KBM-7 (cell line): ENCODE measurements at regions not wholly inside any gene's neighbourhood (a gene's known extent, or its start where the extent isn't known, plus 50 kb on each side); places are given as distances from the start of the nearest gene placed in this dataset.
"Not testable (repeated sequence)": the region's sequence is repeated elsewhere in the genome, so short reads cannot be mapped to it uniquely, and the experiment has no call there.

Experiments used
- DNase-seq: peaks from one replicate; pipeline ENCODE4 v3.0.0-alpha.2; 2015
- in situ Hi-C: fragments of 300-500 bp; cut with MboI; formaldehyde crosslinking; loops from 2 replicates; pipeline ENCODE4 v1.14.3; 2020; ENCODE audit warnings: low sequenced_read_pairs, low pct_unique_long_range_greater_than_20kb, mixed read lengths

- no peak for DNase-seq
- in situ Hi-C loops, result no loop called here
These were observed 373.5 kb downstream of the DTWD2 start for GRCh38 chr5:118614731-118615456.

DNA sequence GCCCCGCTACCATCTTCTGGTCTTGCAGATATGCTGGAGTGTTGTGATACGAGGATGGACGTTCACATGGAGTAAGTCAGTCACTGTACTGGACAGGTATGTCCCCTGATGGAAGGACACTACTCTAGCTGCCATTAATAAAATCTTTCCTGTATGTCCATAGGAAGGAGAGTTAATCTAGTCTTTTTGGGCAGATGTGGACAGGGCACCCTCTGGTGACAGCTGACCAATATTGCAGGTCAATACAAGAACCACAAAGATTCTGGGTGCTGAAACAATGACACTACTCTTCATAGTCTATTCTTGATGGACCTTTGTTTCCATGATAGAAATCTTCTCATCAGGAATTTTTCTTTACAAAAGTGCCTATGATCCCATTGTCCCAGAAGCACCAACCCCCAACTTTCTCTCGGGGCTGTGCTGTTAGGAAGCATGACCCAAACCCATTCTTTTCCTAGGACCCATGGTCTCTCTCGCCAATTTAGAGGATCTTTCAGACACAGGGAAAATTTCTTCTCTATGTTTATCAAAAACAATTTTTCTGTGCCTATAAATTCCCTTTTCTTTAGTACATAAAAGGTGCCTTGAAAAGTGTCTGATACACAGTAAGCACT is 376.9 kb downstream of the DTWD2 start:
- in situ Hi-C loops, result no loop called here
- DNase-seq, result peak; percentile 32

DNA sequence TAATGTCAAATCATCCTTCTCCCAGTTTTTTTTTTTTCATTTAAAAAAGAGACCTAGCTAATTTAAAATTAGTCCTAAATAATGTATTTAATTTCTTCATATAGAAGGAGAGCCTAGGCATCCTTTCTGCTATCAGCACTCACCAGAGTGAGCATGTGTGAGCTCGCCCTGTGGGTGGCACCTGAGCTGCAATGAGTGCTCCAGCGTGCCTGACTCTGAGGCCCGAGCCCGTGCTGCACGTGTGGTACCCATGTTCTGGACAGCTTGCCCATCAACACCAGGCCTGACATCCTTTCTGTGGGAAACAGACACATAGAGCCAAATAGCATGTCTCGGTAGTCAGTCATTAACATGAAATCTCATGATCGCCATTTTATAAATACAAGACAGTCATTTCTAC is 381.4 kb downstream of the DTWD2 start:
- in situ Hi-C loops, result no loop called here
- no peak for DNase-seq

DNA sequence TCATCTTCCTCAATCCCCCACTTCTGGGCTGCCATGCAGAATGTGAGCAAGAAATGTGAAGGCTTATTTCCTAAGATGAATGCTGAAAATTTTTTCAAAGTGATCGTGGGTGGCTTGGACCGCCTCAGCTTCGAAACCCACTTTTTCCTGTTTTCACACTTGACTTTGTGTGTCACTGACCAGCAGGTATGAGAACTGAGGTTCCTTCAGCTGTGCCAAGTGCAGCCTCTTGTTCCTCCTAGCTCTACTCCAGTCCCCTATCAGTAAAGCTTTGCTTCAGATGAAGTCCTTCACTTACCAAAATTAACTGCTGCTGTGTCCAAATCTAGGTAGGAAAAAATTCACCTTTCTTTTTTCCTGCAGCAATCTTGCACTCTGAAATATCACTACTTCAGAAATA is 382.6 kb downstream of the DTWD2 start:
- DNase-seq, result no peak

DNA sequence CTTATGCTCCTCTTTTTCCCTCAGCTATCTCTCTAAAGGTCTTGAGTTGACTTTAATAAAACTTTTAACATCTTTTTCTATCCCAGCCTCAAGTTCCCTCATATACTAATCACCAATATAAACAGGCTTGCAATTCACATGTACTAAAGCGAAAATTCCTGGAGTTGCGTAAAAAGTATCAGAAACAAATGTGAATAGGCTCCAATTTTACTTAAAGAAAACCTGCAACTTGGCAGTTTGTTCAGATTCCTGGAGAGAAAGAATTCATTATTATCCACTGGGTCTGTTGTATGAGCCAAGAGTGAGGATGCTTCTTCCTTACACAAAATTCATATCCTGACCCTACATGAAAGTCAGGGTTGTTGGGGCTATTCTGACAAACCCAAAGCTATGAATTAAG is 384.2 kb downstream of the DTWD2 start:
- no peak for DNase-seq
- in situ Hi-C loops, result no loop called here

More for the DNA sequence above, 382.6 kb downstream of the DTWD2 start:
- in situ Hi-C loops, result no loop called here

DNA sequence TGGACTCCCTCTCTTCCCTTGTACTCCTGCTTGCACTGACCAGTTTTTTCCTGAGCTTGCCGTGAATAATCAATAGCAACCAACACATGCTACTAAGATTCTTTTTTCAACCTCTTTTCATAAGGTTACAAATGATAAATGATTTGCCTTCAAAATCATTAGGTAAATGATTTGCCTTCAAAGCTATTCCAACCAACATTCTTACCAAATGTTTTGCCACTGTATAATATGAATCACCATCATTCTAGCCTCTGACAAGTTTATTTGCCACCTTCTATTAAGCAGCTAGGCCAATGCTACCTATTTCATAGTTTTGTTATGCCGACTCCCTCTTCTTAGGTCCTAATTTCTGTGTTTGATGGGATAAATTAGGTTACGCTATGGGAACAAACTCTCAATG is 385.1 kb downstream of the DTWD2 start:
- DNase-seq, result no peak
- in situ Hi-C loops, result no loop called here

DNA sequence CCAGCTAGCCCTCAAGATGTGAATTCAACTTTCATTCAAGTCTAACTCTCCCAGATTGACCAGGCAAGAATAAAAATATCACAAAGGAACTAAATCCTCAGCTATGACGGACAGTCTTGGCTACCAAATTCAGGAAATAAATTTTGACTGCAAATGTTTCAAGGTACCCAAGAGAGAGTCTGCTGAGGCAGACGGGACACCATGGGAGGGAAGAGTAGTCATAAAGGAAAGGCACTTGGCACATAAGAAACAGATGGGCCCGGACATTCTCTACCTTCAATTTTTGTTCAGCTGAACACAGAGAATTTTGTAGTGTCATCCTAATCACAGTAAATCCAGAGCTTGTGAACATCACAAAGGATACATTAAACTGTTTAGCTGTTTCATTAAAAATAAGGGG is 390.0 kb downstream of the DTWD2 start:
- DNase-seq, result no peak
- in situ Hi-C loops, result no loop called here

DNA sequence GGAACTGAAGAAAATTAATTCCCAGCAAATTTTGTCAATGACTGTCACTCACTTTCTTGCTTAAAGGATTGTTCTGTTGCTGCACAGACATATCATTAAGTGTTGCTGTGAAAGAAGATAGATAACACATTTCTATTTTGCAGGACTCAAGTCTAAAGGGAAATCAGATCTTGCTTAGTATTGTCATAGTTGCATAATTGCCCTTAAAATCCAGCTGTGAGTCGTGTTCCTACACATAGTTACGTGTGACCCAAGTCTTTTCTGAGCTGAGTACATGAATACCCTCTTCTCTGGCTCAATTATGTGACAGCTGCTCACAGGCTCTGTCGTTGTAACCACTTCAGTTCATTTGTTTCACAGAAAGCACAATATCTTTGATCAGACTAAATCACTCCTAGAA is 390.8 kb downstream of the DTWD2 start:
- in situ Hi-C loops, result no loop called here
- no peak for DNase-seq

DNA sequence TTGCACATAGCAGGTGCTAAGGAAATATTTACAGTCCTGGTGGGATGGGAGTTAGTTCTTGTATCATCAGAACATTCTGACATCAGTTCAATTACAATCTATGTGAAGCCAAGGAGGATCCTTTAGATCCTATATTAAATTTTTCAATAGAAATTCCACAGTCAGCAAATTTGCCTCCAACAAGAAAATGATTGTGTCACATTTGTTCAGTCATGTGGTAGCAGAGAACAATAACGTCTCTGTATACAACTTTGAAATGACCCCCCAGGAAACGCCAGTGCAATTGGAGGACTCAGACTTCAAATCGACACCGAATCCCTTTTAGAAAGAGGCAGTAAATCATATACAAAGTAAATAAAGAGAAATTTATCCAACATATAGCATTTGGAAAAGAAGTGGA is 392.1 kb downstream of the DTWD2 start:
- no peak for DNase-seq
- in situ Hi-C loops, result no loop called here

DNA sequence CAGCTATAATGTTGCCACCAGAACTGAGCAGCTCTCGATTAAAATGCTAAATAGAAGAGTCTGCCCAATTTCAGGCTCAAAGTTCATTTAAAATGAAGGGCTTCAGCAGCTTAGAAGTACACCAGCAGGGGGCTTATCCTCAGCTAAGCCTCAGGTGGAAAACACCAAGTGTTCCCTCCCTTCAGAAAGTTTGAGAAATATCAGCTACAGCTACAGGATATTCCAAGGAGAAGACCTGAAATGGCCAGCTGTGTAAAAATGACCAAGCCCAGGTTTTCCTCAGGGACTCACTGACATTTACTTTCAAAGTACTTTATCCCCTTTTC is 395.4 kb downstream of the DTWD2 start:
- in situ Hi-C loops, result no loop called here
- DNase-seq, result no peak

GRCh38 chr5:118592229-118593002 is 395.9 kb downstream of the DTWD2 start:
- DNase-seq, result no peak
- in situ Hi-C loops, result no loop called here

DNA sequence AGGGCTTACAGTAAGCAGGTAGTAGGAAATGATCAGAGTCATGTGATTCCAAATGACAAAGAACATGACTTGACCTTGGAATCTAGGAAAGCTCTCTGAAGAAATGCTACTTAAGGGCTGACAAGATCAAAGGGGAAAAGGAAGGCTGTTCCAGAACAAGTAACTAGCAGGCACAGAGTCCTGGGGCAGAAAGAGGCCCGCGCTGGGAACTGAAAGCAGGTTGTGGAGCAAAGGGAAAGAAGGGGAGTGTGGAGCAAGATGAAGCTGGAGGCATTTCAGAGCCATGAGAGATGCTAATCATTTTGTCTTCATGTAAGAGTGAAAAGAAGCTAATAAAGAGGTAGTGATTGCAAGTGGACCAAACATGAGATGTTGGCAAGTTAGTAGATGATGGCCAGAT is 397.5 kb downstream of the DTWD2 start:
- in situ Hi-C loops, result no loop called here
- DNase-seq, result no peak

- no peak for DNase-seq
- in situ Hi-C loops, result no loop called here
These were observed 407.4 kb downstream of the DTWD2 start for GRCh38 chr5:118580949-118581348.

DNA sequence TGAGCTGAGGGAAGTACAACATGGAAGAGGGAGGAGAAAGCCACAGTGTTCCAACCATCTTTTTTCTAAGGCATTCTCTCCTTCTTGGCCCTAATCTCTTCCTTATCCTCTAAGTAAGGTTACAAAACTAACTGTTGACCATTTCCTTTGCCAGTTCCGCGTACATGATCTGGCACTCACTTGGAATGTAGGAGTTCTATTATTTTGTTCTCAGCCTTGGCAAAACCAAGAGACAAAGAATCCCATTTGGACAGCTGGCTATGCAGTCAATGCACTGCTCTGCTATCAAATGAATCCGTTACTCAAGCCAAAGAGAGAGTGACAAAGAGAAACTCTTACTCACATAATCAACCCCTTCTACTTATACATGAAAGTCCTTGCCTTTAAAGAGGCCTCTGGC is 410.3 kb downstream of the DTWD2 start:
- in situ Hi-C loops, result no loop called here
- no peak for DNase-seq

GRCh38 chr5:118577621-118578020 is 410.7 kb downstream of the DTWD2 start:
- DNase-seq, result no peak
- in situ Hi-C loops, result no loop called here

DNA sequence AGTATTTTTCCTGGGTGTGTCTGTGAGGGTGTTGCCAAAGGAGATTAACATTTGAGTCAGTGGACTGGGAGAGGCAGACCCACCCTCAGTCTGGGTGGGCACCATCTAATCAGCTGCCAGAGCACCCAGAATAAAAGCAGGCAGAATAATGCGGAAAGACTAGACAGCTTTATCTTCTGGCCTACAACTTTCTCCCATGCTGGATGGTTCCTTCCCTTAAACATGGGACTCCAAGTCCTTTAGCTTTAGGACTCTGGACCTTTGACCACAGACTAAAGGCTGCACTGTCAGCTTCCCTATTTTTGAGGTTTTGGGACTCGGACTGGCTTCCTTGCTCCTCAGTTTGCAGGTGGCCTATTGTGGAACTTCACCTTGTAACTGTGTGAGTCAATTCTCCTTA is 418.1 kb downstream of the DTWD2 start:
- DNase-seq, in situ Hi-C loops: not testable (repeated sequence)

DNA sequence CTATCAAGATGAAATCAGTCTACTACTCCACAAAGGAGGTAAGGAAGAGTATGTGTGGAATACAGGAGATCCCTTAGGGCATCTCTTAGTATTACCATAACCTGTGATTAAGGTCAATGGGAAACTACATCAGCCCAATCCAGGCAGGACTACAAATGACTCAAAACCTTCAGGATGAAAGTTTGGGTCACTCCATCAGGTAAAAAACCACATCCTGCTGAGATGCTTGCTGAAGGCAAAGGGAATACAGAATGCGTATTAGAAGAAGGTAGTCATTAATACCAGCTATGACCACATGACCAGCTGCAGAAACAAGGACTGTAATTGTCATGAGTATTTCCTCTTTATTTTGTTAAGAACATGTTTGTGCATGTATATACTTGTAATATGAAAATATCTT is 418.8 kb downstream of the DTWD2 start:
- DNase-seq, in situ Hi-C loops: not testable (repeated sequence)

DNA sequence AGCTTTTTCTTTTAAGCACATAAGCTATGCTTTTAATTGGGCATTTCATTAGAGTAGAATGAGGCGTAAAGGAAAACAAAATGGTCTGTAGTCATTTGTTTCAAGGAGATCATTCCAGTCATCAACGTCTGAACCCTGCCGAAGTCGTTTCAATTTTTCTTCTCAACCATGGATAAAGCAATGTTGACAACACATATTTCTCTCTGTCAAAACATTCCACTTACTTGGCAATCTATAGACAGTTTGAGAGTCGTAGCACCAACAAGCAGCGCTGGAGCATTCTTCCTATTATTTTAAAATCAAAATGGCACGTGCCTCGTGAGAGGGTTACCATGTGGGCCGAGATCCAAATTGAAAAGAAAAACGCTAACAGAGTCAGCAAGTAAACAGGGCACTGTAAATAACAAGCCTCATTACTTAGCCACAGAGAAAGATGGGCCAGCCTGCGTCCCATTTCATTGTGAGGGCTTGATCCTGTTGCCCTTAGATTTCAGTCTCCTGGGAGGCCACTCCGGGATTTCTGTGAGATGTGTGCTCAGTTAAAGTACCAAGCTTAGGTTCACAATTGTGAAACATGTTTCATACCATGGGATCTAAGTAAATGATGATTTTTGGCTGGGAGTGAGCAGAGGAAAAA is 422.9 kb downstream of the DTWD2 start:
- DNase-seq, result no peak
- in situ Hi-C loops, result no loop called here

- no peak for DNase-seq
- in situ Hi-C loops, result no loop called here
These were observed 426.4 kb downstream of the DTWD2 start for GRCh38 chr5:118561971-118562370.

GRCh38 chr5:118561235-118561634 is 427.1 kb downstream of the DTWD2 start:
- in situ Hi-C loops, result no loop called here
- no peak for DNase-seq
